GM21381 (cell line): ENCODE measurements at regions not wholly inside any gene's neighbourhood (a gene's known extent, or its start where the extent isn't known, plus 50 kb on each side); places are given as distances from the start of the nearest gene placed in this dataset.
"Not testable (repeated sequence)": the region's sequence is repeated elsewhere in the genome, so short reads cannot be mapped to it uniquely, and the experiment has no call there.

Experiments used
- ATAC-seq: cut with Tn5 transposase; IDR thresholded peaks from one replicate; pipeline ENCODE4 v1.9.1; 2021; ENCODE audit warnings: mild to moderate bottlenecking, moderate library complexity; ENCODE audit not compliant: unreplicated experiment

DNA sequence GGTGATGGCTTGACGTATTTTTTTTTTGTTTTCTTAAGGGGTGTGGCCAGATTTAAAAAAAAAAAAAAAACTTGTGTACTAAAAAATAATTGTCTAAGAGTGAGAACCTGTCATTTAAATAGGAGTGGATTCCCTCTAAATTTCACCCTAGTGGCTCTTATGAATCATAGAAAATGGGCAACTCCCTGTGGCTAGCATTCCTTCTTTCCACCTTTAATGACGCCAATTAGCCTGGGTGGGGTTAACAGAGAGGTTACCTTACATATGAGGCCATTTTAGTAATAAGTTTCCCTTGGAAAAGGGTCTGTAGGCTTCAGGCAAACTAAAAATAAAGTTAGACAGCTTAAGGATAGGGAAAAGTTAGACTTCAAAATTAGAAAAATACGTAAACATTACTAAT, 223.5 kb upstream of the FAM241A start:
- ATAC-seq = no peak

DNA sequence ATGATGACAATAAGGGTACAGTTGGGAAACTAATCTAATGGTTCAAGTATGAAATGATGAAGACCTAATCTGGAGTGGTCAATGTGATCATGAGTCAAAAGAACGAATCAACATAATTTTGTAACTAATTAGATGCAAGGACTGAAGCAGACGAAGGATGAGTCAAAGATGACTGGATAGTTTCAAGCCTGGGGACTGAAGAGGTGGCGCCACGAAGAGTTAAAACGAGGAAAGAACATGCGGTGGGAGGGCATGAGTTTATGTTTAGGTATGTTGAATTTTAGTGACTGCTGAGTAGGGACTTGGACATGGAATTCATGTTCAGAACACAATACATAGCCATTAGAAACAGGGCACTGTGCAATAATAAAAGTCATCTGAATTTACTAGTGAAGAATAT, 221.5 kb upstream of the FAM241A start:
- ATAC-seq = no peak

DNA sequence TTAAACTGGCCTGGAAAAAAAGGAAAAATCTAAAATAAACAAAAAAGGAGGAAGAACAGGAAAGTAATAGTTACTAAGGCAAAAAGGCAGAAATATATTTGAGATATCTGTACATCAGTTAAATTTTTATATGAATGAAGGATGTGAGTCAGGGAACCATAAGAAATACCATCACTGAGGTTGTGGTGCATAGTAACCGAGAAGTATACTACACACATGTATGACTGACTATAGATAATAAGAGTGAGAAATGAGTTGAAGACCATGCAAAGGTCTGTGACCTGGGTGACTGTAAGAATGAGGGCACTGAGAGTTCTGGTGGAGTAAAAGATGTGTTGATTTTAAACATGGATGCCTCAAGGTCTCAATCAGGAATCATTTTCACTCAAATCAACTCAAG, 220.6 kb upstream of the FAM241A start:
- ATAC-seq = no peak

DNA sequence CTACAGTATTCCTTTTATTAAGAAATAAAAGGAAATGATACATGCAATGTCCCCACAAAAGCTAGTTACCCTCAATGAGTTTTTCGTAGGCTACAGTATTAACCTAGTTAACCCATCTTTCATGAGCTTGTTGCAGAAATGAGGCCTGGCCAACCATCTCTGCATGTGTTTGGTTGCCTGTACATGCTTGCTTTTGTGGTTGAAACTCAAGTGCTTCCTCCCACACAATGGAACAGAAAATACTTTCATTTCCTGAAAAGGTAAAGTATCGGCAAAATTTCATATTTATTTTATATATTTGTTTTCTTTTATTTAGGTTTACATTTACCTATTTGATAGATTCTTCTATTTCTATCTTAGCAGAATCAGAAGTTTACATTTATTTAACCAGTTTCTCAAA, 214.6 kb upstream of the FAM241A start:
- peak; percentile 100 for ATAC-seq

- no peak for ATAC-seq
Observed at GRCh38 chr4:111933703-111934102, 211.6 kb upstream of the FAM241A start.

- ATAC-seq = no peak
Observed at GRCh38 chr4:111934314-111934713, 210.9 kb upstream of the FAM241A start.

- ATAC-seq = peak; percentile 74
Observed at GRCh38 chr4:111937368-111937767, 207.9 kb upstream of the FAM241A start.

- no peak for ATAC-seq
Observed at GRCh38 chr4:111941957-111942356, 203.3 kb upstream of the FAM241A start.

GRCh38 chr4:111943796-111944203, 201.5 kb upstream of the FAM241A start:
- ATAC-seq = peak; percentile 90

GRCh38 chr4:111945014-111945413, 200.2 kb upstream of the FAM241A start:
- ATAC-seq = no peak

GRCh38 chr4:111946800-111947199, 198.5 kb upstream of the FAM241A start:
- ATAC-seq = no peak

DNA sequence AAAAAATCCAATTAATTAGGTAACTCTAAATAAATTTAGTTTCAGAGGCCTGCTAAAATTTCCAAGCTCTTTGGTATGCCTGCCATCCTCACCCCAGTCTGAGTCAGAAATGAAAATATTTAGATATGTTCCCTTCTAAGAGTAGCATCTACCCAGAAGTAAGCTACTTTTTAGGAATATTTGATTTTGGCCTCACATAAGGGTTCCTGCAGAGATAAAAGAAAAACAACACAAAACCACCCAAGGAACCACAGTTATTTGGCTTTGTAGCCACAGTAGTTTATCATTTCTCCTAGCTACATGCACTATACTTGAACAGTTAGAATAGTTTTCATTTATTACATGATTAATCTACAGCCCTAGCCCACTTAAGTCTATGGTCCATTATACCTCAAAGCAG, 192.6 kb upstream of the FAM241A start:
- no peak for ATAC-seq

DNA sequence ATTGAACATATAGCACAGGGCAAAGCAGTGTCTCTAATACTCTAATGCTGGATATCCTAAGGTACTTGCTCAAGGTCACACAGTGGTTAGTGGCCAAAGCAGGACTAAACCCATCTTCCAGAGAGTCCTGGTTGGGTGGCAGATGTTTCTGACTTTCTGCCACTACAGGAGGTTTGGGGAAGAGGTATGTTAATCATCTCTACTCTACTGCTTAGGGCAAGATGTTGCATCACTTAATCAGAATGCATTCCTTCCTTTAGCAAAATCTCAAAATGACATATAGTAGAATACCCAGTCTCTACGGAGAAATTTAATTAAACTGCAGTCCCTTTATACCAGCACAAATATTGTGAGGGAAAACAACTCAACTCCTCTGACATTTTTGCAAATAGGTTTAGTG, 190.7 kb upstream of the FAM241A start:
- ATAC-seq = no peak

- no peak for ATAC-seq
Observed at GRCh38 chr4:111955001-111955400, 190.3 kb upstream of the FAM241A start.

- ATAC-seq = no peak
Observed at GRCh38 chr4:111957116-111957515, 188.1 kb upstream of the FAM241A start.

GRCh38 chr4:111957997-111958396, 187.3 kb upstream of the FAM241A start:
- ATAC-seq = no peak

DNA sequence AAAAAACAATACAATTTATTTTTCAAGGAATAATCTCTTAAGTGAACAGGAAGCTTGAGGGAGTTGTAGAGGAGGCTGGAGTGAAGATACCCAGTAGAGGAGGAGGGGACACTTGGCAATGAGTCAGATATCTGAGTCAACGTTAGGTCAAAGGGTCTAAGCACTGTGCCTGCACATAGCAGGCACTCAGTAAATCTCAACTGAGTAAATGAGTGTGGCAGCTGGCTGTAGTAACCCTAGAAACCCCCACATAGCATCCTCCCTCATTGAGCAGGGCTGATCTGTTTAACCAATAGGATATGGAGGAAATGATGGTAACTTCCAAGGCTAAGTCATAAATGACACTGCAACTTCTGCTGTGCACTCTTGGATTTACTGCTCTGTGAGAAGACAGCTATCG, 186.0 kb upstream of the FAM241A start:
- no peak for ATAC-seq

DNA sequence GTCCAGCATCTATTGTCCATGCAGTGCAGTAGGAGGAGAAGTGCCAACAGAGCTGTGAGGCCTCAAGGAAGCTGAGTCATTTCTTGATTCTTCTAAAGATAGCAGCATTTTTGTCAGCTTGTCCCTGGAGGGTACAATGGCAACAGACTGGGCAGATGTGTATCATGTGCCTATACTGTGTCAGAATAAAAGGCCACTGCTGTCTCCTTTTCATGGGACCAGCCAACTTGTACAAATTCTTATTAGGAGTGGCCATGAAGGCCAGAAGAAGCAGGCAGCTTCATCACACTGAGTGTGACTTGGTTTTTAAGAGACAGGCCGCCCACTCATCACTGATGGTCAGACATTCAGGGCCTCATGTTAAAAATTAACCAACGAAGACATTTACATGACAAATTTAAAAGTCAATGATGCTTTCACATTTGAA, 185.0 kb upstream of the FAM241A start:
- peak; percentile 94 for ATAC-seq

- ATAC-seq = not testable (repeated sequence)
Observed at GRCh38 chr4:111961026-111961425, 184.2 kb upstream of the FAM241A start.

DNA sequence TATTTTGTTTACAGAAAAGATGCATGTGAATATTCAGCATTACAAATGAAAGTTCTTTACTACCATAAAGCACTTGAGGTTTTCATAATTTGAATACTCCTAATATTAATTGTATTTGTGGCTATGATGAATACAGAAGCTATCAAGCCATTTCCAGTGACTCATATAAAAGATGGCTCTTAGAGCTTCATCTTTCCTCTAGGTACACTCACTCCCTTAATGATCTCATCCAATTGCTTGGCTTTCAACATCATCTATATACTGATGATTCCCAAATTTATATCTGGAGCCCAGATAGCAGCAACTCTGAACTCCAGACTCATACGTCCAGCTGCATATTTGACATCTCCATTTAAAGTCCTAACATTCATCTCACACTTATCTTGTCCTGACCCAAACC, 183.4 kb upstream of the FAM241A start:
- no peak for ATAC-seq

DNA sequence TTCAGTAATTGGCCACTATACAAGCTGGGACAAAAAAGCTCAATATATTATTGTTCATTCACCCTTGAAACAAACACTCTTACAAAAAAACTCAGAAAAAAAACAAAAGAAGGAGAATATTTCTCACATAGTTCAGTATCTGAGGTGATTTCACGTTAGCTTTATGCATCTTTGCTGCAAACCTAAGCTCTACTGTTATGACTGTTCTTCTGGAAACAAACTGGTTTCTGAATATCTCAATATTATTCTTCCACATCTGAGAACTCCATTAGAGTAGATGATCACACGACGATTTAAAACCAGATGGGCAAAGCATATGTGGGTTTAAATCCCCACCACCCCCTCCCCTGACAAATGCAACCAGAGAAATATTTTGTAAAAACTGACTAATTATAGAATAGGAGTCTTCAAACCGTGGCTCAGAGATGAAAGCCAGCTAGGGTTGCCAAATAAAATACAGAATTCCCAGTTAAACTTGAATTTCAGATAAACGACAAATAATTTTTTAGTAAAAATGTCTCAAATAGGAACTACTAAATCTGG, 182.0 kb upstream of the FAM241A start:
- no peak for ATAC-seq

- ATAC-seq = no peak
Observed at GRCh38 chr4:111977419-111977965, 167.8 kb upstream of the FAM241A start.

GRCh38 chr4:111979921-111980320, 165.3 kb upstream of the FAM241A start:
- ATAC-seq = no peak
